HL-60 (cell line): ENCODE measurements at regions not wholly inside any gene's neighbourhood (a gene's known extent, or its start where the extent isn't known, plus 50 kb on each side); places are given as distances from the start of the nearest gene placed in this dataset.

Experiments used
- CTCF ChIP-seq: IDR thresholded peaks from one replicate; pipeline ENCODE4 v1.5.1; 2011; ENCODE audit warnings: low read length, control low read depth, inconsistent platforms; ENCODE audit not compliant: insufficient read depth
- GABPA ChIP-seq: IDR thresholded peaks from 2 replicates; pipeline ENCODE4 v1.6.1; 2012; ENCODE audit warnings: low read depth
- POLR2AphosphoS5 ChIP-seq: IDR thresholded peaks from 2 replicates; pipeline ENCODE4 v1.6.1; 2012; ENCODE audit warnings: low read depth
- SPI1 ChIP-seq: IDR thresholded peaks from 2 replicates; pipeline ENCODE4 v1.6.1; 2012; ENCODE audit warnings: low read depth, mild to moderate bottlenecking, borderline replicate concordance
- TF ChIP-seq, protein P1 (sequence below): IDR thresholded peaks from 2 replicates; pipeline ENCODE4 v1.6.1; 2012; ENCODE audit warnings: low read depth; ENCODE audit not compliant: insufficient replicate concordance

DNA sequence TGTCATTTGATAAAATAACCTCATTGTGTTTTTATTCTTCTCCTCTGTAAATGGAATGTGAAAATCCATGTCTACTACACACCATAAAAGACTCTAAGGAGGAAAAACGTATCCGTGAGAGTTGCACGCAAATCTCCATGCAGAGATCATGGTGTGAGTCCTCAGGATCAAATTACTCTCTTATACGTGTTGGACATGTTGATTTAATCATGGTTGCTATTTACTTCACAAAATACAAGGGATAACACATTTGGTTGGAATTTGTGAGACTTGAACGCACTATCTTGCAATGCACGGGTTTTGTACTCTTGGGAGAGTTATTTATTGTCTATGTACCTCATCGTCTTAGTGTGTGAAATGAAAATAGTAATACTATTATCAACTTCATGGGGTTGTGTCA lies 128.0 kb upstream of the RASSF8 start:
- no peak for TF ChIP-seq CTCF
- TF ChIP-seq POLR2AphosphoS5, result no peak
- TF ChIP-seq GABPA, result no peak
- TF ChIP-seq, protein P1, sequence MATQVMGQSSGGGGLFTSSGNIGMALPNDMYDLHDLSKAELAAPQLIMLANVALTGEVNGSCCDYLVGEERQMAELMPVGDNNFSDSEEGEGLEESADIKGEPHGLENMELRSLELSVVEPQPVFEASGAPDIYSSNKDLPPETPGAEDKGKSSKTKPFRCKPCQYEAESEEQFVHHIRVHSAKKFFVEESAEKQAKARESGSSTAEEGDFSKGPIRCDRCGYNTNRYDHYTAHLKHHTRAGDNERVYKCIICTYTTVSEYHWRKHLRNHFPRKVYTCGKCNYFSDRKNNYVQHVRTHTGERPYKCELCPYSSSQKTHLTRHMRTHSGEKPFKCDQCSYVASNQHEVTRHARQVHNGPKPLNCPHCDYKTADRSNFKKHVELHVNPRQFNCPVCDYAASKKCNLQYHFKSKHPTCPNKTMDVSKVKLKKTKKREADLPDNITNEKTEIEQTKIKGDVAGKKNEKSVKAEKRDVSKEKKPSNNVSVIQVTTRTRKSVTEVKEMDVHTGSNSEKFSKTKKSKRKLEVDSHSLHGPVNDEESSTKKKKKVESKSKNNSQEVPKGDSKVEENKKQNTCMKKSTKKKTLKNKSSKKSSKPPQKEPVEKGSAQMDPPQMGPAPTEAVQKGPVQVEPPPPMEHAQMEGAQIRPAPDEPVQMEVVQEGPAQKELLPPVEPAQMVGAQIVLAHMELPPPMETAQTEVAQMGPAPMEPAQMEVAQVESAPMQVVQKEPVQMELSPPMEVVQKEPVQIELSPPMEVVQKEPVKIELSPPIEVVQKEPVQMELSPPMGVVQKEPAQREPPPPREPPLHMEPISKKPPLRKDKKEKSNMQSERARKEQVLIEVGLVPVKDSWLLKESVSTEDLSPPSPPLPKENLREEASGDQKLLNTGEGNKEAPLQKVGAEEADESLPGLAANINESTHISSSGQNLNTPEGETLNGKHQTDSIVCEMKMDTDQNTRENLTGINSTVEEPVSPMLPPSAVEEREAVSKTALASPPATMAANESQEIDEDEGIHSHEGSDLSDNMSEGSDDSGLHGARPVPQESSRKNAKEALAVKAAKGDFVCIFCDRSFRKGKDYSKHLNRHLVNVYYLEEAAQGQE, result no peak
- TF ChIP-seq SPI1, result no peak
